ENCODE measurements at regions not wholly inside any gene's neighbourhood (a gene's known extent, or its start where the extent isn't known, plus 50 kb on each side); places are given as distances from the start of the nearest gene placed in this dataset.

DNA sequence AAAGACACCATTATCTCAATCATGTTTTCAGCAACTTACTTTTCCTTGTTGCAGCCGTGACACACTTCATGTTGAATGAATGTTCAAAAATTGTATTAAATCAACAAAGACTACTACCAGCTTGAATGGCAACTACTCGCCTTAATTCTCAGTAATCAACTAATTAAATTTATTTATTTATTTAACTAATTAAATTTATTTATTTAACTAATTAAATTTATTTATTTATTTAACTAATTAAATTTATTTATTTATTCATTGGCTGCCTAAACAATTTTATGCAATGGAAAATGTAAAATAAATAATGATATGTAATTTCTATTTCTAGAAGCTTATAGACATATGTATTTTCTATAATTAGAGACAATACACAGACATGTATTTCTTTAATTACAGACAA, 435.4 kb downstream of the GPAM start:
- no peak for DNase-seq

DNA sequence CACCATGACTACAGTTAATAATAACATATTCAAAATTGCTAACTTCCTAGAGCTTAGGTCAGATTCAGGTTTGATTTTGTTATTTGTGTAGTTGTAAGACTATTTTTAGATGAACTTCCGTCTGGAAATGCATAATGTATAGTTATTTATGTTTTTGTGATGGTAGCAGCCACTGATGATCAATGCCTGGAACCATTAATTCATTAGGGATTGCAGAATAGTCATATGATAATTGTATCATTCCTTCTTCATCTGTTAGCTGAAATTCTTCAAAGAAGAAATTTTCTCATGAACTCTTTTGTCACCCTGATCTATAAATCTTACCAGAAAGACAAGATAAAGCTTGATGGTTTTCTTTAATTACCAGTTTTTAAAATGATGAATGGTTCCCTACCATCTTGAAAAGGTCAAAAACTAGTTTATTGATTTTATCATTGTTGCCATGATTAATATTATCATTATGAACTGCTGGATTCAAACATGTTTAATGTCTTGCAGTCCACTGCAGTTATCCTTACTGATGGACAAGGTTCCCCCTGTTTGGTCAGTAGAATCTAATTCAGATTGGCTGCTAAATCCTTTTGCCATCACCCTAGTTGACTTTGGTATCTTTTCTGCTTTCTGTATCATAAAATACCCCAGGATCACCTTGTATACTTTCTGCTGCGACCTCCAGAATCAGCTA, 433.3 kb downstream of the GPAM start:
- DNase-seq, result no peak

DNA sequence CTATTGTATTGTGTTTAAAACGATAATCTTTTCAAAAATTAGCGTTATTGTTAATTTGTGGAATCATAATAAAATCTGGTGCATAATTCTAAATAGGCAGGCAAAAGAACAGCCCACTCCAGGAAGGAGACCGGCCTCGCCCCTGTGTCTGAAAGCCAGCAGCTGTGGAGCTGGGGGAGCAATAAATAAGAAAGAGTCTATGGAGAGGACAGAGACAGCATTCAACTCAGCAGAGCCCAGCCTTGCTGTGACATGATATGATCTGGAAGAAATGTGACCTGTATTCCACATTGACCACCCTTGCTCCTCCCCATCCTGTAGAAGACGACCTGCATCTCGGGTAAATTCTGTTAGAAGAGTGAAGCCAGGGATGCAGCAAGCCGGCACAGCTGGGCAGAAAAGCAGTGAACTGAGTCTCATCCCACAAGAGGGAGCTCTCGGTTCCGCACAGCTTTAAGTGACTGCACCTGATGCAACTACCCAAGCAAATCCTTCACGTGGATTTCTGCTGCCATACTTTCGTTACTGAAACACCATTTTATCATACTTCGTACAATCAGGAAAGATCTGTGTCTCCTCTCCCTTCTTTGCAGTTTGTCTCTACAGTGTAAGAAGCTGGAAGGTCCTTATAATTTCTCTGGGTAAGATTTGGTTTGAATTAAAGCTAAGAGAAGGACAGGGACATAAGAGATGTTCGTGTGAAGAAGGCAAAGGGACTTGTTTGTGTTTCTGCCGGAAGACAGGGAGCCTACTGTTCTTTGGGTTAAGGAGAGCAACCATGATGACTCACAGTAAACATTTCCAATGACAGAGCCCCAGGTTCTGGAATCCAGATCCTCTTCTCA, 427.1 kb downstream of the GPAM start:
- DNase-seq, result peak; percentile 29

DNA sequence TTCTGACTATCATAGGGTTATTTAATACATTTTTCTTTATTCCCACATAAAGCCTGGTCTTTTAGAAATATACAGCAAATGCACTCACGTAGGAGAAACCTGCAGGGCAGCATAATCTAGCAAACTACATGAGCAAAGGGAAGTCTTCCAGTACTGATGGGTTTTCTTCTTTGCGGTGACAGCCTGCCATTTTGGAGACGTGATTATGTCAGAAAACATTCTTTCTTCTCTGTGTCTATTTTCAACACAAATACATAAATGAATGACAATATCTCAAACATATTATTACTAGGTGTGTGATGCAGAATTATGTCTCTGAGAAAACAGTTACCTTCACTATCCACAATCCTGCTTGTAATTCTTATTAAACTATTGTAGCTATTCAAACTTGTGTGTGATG, 425.0 kb downstream of the GPAM start:
- no peak for DNase-seq

DNA sequence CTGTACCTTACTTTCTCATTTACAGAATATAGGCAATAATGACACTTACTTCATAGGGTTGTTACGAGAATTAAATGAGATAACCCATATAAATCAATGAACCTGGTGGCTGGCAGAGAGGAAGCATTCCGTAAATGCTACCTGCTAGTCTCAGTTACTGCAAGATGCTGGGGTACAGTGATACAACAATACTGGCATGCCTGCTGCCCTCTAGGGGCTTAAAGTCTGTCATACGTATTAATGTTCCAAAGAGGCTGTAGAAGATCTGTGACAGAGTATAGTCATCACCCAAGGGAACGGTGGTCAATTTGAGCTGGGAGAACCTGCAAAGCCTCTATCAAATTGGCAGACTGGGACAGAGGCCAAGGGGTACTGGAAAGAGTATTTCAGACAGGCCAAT, 421.5 kb downstream of the GPAM start:
- DNase-seq, result no peak

DNA sequence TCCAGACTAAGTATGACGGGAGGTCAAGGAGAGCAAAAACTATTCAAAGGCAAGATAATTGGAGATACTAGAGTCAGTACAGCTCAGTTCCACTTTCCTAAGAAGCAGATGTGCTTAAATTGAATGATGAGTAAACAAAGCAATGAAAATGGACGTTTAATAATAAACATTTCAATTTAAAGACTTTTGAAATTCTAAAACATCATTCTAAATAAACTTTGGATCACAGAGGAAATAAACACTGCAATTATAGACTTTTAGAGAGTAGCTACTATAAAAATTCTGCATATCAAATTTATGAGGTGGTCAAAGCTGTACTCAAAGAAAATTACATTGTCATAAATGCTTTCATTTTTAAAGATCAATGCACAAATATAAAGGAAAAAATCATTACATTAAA, 418.3 kb downstream of the GPAM start:
- no peak for DNase-seq

DNA sequence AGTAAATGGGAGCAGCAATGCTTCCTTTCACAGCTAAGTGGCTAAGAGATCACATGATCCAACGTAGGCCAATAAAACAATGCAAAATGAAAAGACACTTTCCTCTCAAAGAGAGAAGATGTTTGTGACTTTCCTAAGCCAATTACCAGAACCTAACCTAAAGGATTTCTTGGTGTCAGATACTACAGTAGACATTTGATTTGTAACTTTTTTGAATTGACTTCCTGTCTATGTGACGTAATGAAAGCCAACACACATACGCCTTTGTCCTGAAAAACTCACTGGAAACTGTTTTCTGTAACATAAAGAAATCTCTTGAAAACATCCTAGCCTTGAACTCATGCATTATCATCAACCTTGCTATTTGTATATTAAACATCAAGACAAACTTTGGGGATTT, 417.1 kb downstream of the GPAM start:
- DNase-seq, result no peak

DNA sequence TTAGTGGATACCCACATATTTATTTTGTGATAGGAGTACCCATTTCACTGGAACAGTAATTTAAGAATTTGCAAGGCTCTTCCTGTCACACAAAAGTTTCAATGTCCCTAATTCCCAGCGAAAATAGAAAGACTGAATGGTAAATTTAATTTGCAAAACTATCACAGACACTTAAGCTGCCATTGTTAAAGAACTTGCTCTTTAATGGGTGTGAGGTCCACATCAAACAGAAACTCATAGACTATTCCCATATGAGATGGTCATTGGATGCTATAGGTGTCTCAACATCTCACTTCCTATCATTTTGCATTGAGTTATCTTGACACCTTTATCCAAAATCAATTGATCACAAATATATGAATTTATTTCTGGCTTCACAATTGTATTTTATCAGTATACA, 415.9 kb downstream of the GPAM start:
- DNase-seq, result no peak

DNA sequence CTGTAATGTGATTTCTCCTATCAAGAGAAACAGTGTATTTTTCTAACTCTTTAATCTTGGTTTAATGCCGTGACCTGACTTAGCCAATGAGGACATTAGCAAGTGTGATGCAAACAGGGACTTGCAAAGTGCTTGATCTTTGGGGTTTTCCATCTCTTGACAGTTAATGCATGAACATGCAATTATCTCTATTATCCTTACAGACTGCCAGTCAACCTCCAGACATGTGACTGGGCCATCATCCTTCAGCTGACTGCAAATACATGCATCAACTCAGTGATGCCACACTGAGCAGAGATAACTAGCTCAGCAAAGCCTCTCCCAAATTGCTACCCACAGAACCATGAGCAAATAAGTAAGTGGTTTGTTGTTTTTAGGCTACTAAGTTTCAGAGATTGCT, 409.6 kb downstream of the GPAM start:
- no peak for DNase-seq

DNA sequence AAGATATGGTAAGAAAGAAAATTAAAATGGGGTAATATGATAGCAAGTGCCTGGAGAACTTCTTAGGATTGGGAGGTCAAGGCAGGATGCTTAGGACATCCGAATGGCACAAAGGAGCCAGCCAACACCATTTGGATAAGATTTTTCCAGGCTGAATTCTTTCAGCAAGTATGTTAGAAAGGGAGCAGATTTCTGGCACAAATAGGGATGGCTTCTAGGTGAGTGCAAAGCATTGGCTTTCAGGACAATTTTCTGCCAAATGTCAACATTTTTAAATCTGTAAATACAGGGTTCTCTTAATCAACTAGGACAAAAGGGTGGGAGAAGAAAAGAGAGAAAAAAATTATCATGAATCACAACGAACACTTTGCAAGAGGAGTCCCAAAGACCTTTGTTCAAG, 409.1 kb downstream of the GPAM start:
- DNase-seq, result no peak

DNA sequence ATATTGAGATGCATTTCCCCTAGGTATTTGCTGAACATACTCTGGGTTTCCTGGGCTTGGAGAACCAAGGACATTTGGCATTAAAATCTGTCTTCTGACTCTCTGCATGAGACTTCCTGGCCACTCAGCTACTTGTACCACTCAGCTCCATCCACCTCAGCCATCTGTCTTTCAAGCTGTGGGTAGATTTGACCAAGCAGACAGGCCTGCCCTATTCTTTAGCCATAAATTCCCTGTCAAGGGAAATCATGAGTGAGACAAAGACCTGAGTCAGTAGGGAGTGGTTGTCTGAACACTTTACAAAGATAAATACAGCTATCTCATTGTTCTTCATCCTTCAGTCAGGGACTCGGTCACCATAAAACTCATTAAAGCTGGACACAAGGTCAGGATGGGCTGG, 399.1 kb downstream of the GPAM start:
- no peak for DNase-seq

DNA sequence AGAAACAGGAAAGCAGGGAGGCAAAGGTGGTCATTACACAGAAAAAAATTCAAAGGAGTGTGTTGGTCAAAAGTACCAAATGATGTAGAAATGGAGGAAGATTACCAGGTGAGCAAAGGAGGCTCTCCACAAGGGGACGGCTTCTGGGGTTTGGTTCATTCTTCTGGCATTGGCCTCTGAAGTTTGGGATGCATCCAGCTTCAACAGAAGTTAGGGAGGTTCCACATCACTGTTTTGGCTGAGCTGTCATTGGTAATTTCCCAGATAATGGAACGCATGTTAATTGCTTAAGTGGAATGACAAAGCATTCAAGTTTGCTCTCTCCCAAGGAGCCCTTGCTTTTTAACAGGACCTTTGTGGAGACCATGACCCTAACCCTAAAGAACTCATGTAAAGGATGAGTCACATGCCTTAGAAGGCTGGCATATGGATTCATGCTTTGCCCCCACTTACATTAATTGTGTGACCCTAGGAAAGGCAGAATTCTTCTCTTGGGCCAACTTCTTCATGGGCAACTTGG, 398.6 kb downstream of the GPAM start:
- DNase-seq, result no peak

DNA sequence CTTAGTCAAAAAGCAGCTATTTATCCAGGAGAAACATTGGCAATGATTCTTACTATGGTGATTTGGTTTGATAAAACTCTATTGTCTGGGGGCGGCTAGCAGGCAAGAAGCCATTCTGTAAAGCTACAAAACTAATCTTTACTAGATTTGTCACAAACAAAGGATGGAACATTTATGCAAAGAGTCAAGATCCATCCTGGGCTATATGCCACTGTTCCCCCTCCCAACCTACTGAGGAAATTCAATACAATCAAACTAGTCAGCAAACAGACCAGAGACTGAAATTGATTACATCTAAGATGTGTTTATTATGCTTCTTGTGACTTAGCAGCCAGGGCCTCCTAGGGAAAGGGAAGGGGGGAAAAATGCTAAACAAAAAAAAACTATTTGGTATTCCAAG, 397.6 kb downstream of the GPAM start:
- DNase-seq, result no peak

DNA sequence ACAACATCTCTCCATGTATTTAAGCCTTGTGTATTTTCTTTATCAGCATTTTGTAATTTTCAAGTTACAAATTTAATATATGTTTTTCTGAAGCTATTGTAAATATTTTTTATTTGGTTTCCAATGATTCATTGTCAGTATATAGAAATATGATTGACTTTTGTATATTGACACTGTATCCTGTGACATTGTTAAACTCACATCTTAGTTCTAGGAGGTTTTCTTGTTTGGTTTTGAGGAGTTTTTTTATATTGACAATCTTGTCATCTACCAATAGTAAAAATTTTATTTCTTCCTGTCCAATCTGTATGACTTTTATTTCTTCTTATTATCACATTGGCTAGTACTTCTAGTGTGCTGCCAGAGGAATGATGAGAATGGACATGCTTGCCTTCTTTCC, 393.7 kb downstream of the GPAM start:
- DNase-seq, result no peak

DNA sequence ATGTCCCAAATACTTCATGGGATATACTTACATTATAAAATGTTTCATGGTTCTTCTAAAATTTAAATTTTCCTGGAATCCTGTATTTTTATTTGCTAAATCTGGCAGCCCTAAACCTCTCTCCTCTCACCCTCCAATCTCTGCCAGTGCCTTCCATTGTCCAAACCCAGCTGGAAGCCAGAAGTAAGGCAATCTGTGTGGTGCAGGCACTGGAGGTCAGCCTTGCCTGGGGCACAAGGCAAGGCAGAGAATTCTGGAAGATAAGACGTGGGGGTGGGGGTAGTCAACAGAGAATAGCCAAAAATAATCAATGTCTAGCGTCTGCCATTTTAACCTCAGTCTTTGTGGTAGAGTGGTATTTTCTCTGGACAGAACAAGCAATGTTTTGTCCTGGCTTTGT, 381.7 kb downstream of the GPAM start:
- no peak for DNase-seq

DNA sequence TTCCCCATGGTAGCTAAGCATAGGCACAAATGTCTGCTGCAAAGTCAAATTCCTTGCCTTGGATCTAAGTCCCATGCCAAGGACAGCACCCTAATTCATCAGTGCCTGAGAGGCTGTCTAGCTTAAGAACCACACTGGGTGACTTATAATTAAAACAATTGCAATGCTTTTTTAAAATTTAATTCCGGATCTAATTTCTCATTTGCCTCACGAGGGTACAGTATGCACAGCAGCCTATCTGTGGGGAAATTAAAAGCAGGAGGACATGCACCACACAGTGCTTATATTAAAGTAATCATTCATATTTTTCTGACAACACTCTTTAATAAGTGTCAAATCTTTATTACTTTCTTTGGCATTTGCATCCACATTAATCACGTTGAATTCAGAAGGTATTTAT, 378.8 kb downstream of the GPAM start:
- DNase-seq, result no peak

DNA sequence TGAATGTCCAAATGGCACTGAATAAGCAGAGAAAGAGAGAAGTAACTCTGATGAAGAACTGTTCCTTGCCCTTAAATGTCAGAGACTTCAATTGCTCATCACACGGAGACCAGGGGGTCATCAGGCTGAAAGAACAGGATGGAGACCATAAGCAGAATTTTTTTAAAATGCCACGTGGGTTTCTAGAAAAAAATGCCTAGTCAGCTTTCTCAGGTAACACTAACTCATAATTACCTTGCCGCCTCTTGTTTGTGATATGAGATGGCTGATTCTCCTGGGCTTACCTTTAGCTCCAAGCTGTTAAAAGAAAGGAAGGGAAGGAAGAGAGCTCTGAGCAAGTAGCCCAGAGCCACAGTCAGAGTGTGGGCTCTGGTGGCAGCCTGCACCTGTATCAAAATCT, 372.0 kb downstream of the GPAM start:
- DNase-seq, result peak; percentile 0

DNA sequence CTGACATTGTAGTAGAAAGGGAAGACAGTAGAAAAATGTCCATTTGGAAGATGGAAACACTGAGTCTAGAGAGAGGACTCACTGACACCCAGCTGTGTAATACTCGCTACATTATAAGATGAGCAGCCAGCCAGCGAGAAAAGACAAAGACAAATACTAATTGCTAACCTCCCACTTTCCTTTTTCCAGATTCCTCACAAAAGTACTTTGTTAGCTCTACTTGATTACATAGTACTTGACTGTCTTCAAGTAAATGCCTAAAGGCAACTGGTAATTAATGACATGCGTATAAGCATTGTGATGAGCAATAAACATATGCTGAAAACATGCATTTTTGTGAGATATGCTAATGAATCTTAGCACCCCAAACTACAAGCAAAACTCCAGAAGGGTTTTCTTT, 363.1 kb downstream of the GPAM start:
- DNase-seq, result no peak

DNA sequence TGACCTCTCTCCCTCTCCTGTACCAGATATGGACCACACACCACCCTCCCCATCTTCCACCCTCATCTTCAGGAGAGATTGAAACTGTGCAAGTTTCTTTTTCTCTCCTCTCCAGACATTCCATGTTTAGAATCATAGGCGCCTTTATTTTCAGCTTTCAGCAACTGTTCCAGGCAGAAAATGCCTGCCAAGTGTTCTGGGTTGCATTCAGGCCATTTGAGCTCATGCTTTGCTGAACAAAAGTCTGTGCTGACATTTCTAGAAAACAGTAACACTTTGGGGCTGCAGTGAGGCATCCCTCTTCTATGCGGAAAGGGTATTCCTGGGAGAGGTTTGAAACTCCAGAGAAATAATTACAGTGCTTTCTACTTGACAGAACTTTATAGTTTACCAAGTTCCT, 361.7 kb downstream of the GPAM start:
- DNase-seq, result no peak

DNA sequence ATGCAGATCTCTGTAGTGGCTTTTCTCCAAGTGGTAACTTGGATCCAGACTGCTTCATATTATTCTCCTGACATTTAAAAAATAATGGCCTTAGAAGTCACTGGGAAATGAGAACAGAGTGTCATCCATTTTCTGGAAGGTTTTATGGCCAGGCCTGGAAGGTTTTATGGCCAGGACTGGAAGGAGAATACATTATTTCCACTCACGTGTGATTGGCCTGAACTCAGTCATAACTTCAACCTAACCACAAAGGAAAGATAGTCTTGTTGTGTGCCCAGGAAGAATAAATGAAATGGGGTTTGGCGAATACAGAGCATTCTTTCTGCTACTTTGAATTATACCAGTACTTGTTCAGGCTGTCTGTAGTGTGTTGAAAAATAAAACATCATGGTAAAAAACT, 360.9 kb downstream of the GPAM start:
- no peak for DNase-seq

DNA sequence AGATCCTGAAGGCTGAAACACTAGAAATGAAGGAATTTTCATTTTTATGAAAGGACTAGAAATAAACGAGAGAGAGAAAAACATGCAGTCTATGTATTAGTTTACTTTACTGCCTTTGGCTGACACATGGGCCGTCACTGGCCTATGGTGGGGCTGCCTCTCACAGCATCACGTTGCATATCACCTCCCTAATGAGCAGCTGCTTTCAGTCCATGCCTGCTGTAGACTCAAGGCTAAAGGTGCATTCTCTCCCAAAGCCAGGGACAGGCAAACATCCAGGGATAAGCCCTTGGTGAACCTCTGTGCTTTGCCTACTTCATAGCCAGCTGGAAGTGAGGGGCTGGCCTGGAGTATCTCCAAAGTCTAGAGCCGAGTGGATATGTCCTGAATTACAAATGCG, 359.4 kb downstream of the GPAM start:
- DNase-seq, result no peak

DNA sequence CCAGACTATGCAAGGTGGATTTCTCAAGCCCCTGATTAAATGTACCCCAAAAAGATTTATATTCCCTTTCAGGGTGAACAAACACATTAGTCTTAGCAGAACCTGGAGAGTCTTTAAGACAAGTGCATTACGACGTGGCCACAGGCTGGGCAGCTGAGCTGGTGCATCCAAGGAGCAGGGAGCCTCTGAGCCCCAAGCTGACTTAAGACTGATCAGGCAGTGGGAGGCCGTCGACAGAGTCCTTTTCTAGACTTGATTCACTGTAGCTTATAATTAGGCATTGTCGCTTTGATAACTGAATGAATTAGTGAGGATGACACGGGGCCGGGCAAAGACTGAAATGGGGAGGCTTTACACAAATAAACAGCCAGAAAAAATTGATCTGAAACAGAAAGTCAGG, 353.2 kb downstream of the GPAM start:
- no peak for DNase-seq

DNA sequence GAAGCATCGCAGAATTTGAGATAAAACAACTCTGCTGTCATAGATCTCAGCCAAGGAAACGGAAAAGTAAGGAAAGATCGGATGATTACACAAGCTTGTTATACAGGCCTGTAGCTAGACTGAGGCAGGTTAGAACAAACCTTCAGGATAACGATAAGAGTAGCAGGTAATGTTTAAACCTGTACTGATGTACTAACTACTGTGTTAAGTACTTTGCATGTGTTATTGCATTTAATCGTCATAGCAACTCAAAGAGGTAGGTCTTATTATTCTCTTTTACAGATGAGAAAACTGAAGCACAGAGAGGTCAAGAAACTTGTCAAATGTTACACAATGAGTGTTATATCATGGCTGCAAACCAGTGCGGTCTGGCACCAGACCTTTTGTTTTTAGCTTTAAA, 352.5 kb downstream of the GPAM start:
- no peak for DNase-seq

DNA sequence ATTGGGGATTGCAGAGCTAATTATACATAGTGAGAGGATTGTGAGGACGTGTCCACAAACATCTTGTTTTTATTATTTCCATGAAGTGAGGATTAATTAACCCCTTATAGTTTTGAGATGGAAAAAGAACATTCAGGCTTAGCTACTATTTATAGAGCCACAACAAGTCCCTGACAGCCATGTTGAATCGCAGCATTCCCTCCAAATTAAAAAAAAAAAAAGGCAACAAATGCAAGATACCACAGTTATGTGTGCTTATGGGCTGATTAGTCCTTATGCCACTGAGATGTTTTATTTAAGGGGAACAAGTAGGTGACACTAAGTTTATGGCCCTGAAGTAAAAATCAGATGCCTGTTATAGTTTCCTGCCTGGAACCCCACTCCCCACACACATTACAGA, 350.3 kb downstream of the GPAM start:
- no peak for DNase-seq

DNA sequence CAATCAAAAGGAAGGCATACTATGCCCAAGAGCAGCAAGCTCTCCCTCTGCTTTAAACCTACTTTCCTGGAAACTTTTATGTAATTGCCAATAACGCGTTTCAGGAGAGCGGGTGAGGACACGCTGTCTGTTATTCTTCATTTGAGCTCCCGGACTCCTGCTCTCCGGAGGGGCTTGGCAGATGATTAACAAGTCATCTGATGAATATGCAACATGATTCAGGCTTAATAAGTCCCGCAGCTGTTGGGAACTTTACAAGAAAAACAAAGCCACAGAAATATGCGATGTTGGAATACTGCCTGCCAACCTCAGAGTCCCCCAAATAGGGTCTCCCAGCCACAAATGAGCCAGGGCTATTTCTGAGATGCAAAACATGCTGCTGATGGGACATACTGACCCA, 348.0 kb downstream of the GPAM start:
- DNase-seq, result no peak
